Glutamatergic neuron (in vitro differentiated cells): ENCODE measurements at regions not wholly inside any gene's neighbourhood (a gene's known extent, or its start where the extent isn't known, plus 50 kb on each side); places are given as distances from the start of the nearest gene placed in this dataset.
A peak's percentile ranks its signal among the peaks of the same experiment; 100 is the strongest.

Experiments
- DNase-seq: peaks from one replicate; pipeline ENCODE4 v3.0.0; 2022
- H3K27ac Mint-ChIP-seq: one replicate; pipeline ENCODE4 v1.8.0; 2020; ENCODE audit warnings: mild to moderate bottlenecking, mixed read lengths, inconsistent platforms; ENCODE audit not compliant: unreplicated experiment
- H3K27me3 Mint-ChIP-seq: one replicate; pipeline ENCODE4 v1.8.0; 2020; ENCODE audit warnings: mild to moderate bottlenecking, moderate library complexity, mixed read lengths, inconsistent platforms; ENCODE audit not compliant: unreplicated experiment
- H3K36me3 Mint-ChIP-seq: one replicate; pipeline ENCODE4 v1.8.0; 2020; ENCODE audit warnings: mild to moderate bottlenecking, mixed read lengths, inconsistent platforms; ENCODE audit not compliant: unreplicated experiment
- H3K4me1 Mint-ChIP-seq: one replicate; pipeline ENCODE4 v1.8.0; 2020; ENCODE audit warnings: mild to moderate bottlenecking, low read depth, mixed read lengths, inconsistent platforms; ENCODE audit not compliant: unreplicated experiment
- H3K4me3 Mint-ChIP-seq: one replicate; pipeline ENCODE4 v1.8.0; 2020; ENCODE audit warnings: mild to moderate bottlenecking, mixed read lengths, inconsistent platforms; ENCODE audit not compliant: unreplicated experiment
- H3K9me3 Mint-ChIP-seq: one replicate; pipeline ENCODE4 v1.8.0; 2020; ENCODE audit warnings: mild to moderate bottlenecking, moderate library complexity, mixed read lengths, inconsistent platforms; ENCODE audit not compliant: unreplicated experiment
- TF ChIP-seq, protein P1 (sequence below): fragments of 200-600 bp; sonication (generic); IDR thresholded peaks from one replicate; pipeline ENCODE4 v1.5.0; 2021; ENCODE audit not compliant: partially characterized antibody, unreplicated experiment

DNA sequence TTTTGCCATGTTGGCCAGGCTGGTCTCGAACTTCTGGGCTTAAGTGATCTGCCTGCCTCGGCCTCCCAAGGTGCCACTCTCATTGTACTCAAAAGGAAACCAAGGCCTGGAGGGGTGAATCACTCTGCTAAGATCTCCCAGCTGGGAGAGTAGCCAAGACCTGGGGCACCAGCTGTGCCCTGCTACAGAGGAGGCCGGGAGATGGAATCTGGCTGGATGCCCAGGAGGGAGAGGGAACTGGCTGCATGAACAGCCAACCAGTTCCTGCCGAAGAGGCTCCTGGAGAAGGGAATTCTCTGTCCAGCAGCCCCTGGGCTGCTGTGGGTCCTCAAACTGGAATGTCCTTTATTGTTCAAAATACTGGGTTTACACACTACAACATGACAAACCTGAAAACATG is 238.7 kb upstream of the CIBAR2 start:
- H3K27ac Mint-ChIP-seq, result peak overlapping the region; percentile 24

DNA sequence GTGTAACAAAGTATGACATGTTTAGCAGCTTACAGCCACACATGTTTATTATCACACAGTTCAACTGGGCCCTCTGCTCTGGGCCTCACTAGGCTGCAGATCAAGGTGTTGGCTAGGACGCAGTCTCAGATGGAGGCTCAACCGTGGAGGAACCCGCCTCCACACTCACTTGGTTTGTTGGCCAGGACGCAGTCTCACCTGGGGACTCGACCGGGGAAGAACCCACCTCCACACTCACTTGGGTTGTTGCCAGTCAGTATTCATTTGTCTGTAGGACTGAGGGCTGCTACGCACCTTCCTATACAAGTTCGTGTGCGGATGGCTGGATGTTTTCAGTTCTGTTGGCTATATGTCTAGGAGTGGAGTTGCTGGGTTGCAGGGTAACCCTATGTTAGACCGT is 240.7 kb upstream of the CIBAR2 start:
- Mint-ChIP-seq H3K27ac (peak overlapping the region; percentile 62), H3K27me3 (peaks cover 11% of the 10 kb centered on the region), H3K36me3 (peaks cover 4% of the 10 kb centered on the region), H3K4me1 (peaks cover 53% of the 10 kb centered on the region), H3K4me3 (peak overlapping the region; percentile 16), H3K9me3 (peaks cover 15% of the 10 kb centered on the region)
- TF ChIP-seq, protein P1, sequence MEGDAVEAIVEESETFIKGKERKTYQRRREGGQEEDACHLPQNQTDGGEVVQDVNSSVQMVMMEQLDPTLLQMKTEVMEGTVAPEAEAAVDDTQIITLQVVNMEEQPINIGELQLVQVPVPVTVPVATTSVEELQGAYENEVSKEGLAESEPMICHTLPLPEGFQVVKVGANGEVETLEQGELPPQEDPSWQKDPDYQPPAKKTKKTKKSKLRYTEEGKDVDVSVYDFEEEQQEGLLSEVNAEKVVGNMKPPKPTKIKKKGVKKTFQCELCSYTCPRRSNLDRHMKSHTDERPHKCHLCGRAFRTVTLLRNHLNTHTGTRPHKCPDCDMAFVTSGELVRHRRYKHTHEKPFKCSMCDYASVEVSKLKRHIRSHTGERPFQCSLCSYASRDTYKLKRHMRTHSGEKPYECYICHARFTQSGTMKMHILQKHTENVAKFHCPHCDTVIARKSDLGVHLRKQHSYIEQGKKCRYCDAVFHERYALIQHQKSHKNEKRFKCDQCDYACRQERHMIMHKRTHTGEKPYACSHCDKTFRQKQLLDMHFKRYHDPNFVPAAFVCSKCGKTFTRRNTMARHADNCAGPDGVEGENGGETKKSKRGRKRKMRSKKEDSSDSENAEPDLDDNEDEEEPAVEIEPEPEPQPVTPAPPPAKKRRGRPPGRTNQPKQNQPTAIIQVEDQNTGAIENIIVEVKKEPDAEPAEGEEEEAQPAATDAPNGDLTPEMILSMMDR, result no peak
- no peak for DNase-seq

More for the DNA sequence above, 238.7 kb upstream of the CIBAR2 start:
- Mint-ChIP-seq H3K9me3 (peaks cover 16% of the 10 kb centered on the region), H3K36me3 (peaks cover 4% of the 10 kb centered on the region), H3K4me3 (no peak overlapping the region), H3K4me1 (peaks cover 51% of the 10 kb centered on the region), H3K27me3 (peaks cover 13% of the 10 kb centered on the region)
- TF ChIP-seq, protein P1, result no peak
- no peak for DNase-seq

DNA sequence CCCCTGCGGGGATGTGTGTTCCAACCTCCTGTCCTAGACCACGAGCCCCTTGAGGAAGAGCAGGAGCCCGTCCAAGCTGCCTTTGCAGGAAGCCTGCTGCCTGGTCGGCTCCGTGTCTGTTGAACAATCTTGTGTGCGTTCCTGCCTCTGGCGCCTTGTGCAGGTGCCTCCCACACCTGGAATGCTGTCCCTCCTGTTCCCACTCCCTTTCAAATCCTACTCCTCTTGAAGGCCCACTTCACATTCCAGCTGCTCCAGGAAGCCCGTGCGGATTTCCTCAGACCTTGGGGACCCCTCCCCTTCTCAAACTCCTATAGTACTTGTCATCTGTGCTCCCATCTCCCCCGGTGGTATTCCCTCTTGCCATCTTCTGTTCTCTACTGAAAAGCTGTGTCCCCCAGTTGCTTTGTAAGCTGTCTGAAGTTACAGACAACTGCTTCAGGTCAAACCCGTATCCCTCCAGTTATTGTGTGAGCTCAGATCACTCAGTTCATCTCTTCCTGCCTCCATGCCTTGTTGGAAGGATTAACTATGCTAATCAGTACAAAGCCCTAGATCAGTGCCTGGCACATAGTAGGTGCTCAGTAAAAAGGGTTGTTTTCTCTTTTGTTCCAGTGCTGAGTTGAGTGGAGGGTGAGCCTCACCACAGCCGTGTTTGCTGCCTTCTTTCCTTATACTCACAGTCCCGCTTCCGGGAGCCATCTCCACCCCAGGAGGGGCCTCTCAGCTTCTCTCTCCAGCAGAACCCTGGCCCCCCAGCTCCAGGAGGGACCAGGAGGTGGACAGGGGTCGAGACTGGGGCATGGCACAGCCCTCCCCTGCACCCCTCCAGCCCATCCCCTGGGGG is 241.8 kb upstream of the CIBAR2 start:
- Mint-ChIP-seq H3K27ac (peak overlapping the region; percentile 74), H3K4me1 (peaks cover 51% of the 10 kb centered on the region), H3K9me3 (peaks cover 12% of the 10 kb centered on the region), H3K27me3 (peaks cover 6% of the 10 kb centered on the region), H3K4me3 (no peak overlapping the region), H3K36me3 (peaks cover 4% of the 10 kb centered on the region)
- no peak for DNase-seq
- TF ChIP-seq, protein P1, result no peak

DNA sequence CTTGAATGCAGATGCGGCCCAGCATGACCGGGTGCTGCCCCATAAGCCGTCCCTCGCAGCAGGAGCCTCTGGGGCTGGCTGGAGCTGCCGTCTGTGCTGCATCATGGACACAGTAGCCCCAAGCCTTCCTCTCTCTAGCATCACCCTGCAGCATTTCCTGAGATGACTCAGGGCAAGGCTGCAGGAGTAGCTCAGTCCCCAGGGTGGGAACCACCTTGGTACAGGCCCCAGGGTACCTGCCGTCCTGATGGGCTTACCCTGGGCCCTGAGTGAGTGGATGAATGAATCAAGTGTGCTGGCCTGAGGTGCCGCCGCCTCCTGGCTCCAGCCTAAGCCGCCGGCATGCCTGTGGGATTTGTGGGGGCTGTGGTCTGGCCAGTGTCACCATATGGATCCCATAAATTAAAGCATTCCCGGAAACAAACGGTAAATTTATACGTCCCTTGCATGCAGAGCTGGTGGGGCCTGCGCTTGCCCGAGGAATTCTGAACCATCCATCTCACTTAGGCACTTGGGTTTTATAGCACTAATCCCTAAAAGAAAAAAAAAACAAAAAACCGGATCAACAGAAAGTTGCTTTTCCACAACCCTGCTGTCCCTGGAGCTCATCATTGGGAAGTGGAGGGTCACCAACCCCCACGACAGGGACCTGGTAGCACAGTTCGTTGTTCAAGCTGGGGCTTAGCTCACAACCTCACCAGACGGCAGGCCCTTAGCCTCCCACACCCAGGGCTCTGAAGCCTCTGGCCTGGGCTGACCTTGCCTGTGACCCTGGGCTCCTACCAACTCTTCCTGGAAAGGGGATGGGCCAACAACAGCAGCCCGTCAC is 242.6 kb upstream of the CIBAR2 start:
- DNase-seq, result no peak
- peaks cover 4% of the 10 kb centered on the region for H3K36me3 Mint-ChIP-seq
- peaks cover 45% of the 10 kb centered on the region for H3K4me1 Mint-ChIP-seq
- H3K9me3 Mint-ChIP-seq, result peaks cover 12% of the 10 kb centered on the region
- no peak overlapping the region for H3K4me3 Mint-ChIP-seq
- TF ChIP-seq, protein P1, result no peak
- peak overlapping the region; percentile 43 for H3K27ac Mint-ChIP-seq
- H3K27me3 Mint-ChIP-seq, result peaks cover 4% of the 10 kb centered on the region
